Tibial nerve (tissue), 4 donors: ENCODE measurements at regions not wholly inside any gene's neighbourhood (a gene's known extent, or its start where the extent isn't known, plus 50 kb on each side); places are given as distances from the start of the nearest gene placed in this dataset.
"Not testable (repeated sequence)": the region's sequence is repeated elsewhere in the genome, so short reads cannot be mapped to it uniquely, and the experiment has no call there.

ENCODE experiments used
- DNase-seq, 2 donors: peaks; one replicate each; pipeline ENCODE4 v3.0.0-alpha.2; 2019; ENCODE audit warnings: low spot score in 2 of 2
- H3K27ac ChIP-seq, 4 donors: fragments of 200-600 bp; sonication (generic) in 3 of 4; one replicate each; pipeline ENCODE4 v1.5.1; 2017 to 2019; ENCODE audit warnings: mild to moderate bottlenecking in 1 of 4
- H3K27me3 ChIP-seq, 2 donors: fragments of 200-600 bp; sonication (generic) in 1 of 2; one replicate each; pipeline versions ENCODE4 v1.5.1 to v1.6.0; 2017 to 2019
- H3K36me3 ChIP-seq, 3 donors: fragments of 200-600 bp; sonication (generic); one replicate each; pipeline ENCODE4 v1.5.1; 2018 to 2019
- H3K4me1 ChIP-seq, 4 donors: fragments of 200-600 bp; sonication (generic) in 3 of 4; one replicate each; pipeline ENCODE4 v1.5.1; 2017 to 2019
- H3K4me3 ChIP-seq, 4 donors: fragments of 200-600 bp; sonication (generic) in 3 of 4; one replicate each; pipeline ENCODE4 v1.5.1; 2017 to 2019; ENCODE audit warnings: mild to moderate bottlenecking in 1 of 4, moderate library complexity in 1 of 4
- H3K9me3 ChIP-seq, 4 donors: fragments of 200-600 bp; sonication (generic) in 3 of 4; one replicate each; pipeline ENCODE4 v1.5.1; 2017 to 2019
- EP300 ChIP-seq, 2 donors: sonication (generic); formaldehyde crosslinking; IDR thresholded peaks; one replicate each; pipeline ENCODE4 v1.6.1; 2017; ENCODE audit warnings: antibody characterized with exemption in 2 of 2, mild to moderate bottlenecking in 1 of 2
- POLR2A ChIP-seq, 2 donors: fragments of 450-650 bp; IDR thresholded peaks; one replicate each; pipeline ENCODE4 v1.6.1; 2017; ENCODE audit warnings: antibody characterized with exemption in 2 of 2, mild to moderate bottlenecking in 2 of 2, moderate library complexity in 2 of 2
- WGBS, 2 donors: methylation state at CpG; one replicate each; pipeline ENCODE4 v1.1.5; 2018; 5-methylcytosine and 5-hydroxymethylcytosine counted together
- TF ChIP-seq, protein P1 (sequence below), 5 experiments: fragments of 200-600 bp in 3 of 5; fragments of 450-650 bp in 2 of 5; sonication (generic) in 3 of 5; IDR thresholded peaks; one replicate each; pipeline ENCODE4 v1.5.1; 2016 to 2019; ENCODE audit warnings: antibody characterized with exemption in 5 of 5, mild to moderate bottlenecking in 3 of 5, moderate library complexity in 2 of 5

DNA sequence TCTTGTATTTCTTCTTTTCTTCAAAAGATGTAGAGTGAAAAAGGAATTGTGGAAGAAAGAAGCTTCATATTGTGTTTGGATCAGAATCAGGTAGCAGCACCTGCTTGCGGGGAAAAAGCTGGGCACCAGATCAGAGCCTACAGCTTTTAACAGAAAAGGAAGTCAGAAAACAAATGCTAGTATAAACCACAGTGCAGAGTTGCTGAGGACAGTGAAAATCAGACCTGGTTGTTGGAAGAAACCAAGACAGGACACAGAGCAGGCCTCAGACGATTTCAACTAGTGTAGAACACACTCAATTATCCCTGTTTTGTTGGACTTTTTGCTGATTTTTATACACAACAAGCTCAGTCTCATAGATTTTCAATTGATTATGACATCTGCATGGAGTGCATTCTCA lies 221.4 kb downstream of the PTN start:
- no peak overlapping the region for H3K4me3 ChIP-seq
- 84 to 86% methylated on average over 2 of the region's 2 CpGs for WGBS, 2 donors
- H3K4me1 ChIP-seq = no peaks in the 10 kb centered on the region
- no peaks in the 10 kb centered on the region for H3K27me3 ChIP-seq
- H3K27ac ChIP-seq = no peak overlapping the region
- H3K9me3 ChIP-seq = no peaks in the 10 kb centered on the region
- DNase-seq = no peak
- TF ChIP-seq, protein P1, sequence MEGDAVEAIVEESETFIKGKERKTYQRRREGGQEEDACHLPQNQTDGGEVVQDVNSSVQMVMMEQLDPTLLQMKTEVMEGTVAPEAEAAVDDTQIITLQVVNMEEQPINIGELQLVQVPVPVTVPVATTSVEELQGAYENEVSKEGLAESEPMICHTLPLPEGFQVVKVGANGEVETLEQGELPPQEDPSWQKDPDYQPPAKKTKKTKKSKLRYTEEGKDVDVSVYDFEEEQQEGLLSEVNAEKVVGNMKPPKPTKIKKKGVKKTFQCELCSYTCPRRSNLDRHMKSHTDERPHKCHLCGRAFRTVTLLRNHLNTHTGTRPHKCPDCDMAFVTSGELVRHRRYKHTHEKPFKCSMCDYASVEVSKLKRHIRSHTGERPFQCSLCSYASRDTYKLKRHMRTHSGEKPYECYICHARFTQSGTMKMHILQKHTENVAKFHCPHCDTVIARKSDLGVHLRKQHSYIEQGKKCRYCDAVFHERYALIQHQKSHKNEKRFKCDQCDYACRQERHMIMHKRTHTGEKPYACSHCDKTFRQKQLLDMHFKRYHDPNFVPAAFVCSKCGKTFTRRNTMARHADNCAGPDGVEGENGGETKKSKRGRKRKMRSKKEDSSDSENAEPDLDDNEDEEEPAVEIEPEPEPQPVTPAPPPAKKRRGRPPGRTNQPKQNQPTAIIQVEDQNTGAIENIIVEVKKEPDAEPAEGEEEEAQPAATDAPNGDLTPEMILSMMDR (IDR thresholded peaks at IDR 0.05) = no peak
- no peak for TF ChIP-seq POLR2A (IDR thresholded peaks at IDR 0.05)
- TF ChIP-seq EP300 (IDR thresholded peaks at IDR 0.05) = no peak
- no peaks in the 10 kb centered on the region for H3K36me3 ChIP-seq

DNA sequence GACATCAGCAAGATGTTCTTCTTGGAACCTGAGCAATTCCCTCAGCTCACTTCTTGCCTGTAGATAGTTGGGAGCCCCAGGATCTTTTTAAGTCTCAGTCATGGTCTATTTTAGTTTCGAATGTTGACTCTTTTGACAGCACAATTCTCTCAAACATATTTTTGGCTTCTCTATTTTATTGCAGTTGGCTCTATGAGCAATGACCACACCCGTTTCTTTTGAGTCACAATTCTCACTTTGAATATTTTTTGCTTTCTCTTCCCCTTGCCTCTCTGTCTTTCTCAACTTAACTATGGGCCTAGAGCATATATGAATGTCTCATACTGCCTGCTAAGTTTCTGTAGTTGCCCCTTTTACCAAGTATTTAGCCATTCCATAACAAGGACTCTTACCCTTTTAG lies 222.8 kb downstream of the PTN start:
- no peak for TF ChIP-seq EP300 (IDR thresholded peaks at IDR 0.05)
- no peak for TF ChIP-seq POLR2A (IDR thresholded peaks at IDR 0.05)
- TF ChIP-seq, protein P1 (IDR thresholded peaks at IDR 0.05) = no peak
- no peak overlapping the region for H3K27ac ChIP-seq
- no peak for DNase-seq
- H3K9me3 ChIP-seq = no peaks in the 10 kb centered on the region
- H3K4me1 ChIP-seq = no peaks in the 10 kb centered on the region
- WGBS, 2 donors = 61 to 74% methylated on average over 2 of the region's 2 CpGs
- H3K4me3 ChIP-seq = no peak overlapping the region
- no peaks in the 10 kb centered on the region for H3K27me3 ChIP-seq
- no peaks in the 10 kb centered on the region for H3K36me3 ChIP-seq

DNA sequence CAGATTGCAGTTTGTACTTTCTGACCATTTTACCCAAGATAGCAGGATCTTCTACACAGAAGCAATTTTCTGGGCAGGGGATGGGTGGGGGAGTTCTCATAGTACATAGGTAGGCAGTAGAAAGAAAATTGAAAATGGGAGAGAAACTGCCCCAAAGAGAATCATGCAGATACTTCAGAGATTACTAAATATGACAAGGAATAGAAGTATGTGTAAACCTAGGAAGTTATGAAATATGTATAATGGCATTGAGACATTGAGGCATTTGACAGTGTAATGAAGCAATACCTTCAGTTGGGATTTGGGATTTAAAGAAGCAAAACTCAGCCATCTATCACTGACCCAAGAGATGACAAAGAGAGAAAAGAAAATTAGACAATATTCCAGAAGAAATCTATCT lies 233.0 kb downstream of the PTN start:
- Histone ChIP-seq H3K9me3 (peaks cover 0 to 6% (median 0%) of the 10 kb centered on the region in 4 donors), H3K27ac (no peak overlapping the region), H3K4me1 (no peaks in the 10 kb centered on the region), H3K4me3 (no peak overlapping the region), H3K36me3 (no peaks in the 10 kb centered on the region), H3K27me3 (no peaks in the 10 kb centered on the region)
- TF ChIP-seq, protein P1 (IDR thresholded peaks at IDR 0.05) = no peak
- TF ChIP-seq EP300 (IDR thresholded peaks at IDR 0.05) (no peak), POLR2A (IDR thresholded peaks at IDR 0.05) (no peak)
- DNase-seq = no peak

DNA sequence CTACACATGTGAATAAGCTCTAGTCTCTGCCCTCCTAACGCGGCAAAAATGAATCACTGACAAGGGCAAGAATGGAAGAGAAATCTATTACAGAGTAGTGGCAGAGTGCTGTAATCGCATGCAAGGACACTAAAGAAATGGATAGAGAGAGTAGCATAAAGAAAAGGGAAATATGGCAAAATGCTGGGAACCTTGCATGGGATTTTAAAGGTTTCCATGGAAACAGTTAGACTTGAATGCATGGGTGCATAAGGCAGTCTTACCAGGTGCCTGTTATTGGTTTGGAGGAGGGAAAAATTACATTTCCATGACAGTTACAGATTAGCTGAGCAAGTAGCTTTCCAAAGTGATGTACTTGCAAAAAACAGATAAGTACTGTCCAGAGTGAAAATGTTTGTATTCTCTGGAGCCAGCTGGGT lies 233.4 kb downstream of the PTN start:
- Histone ChIP-seq H3K36me3 (no peaks in the 10 kb centered on the region), H3K4me3 (no peak overlapping the region), H3K27ac (no peak overlapping the region), H3K9me3 (peaks cover 0 to 6% (median 0%) of the 10 kb centered on the region in 4 donors), H3K27me3 (no peaks in the 10 kb centered on the region), H3K4me1 (no peaks in the 10 kb centered on the region)
- no peak for DNase-seq
- WGBS, 2 donors = 74 to 78% methylated on average over 3 of the region's 3 CpGs
- TF ChIP-seq POLR2A (IDR thresholded peaks at IDR 0.05) (no peak), EP300 (IDR thresholded peaks at IDR 0.05) (no peak)
- TF ChIP-seq, protein P1 (IDR thresholded peaks at IDR 0.05) = no peak

DNA sequence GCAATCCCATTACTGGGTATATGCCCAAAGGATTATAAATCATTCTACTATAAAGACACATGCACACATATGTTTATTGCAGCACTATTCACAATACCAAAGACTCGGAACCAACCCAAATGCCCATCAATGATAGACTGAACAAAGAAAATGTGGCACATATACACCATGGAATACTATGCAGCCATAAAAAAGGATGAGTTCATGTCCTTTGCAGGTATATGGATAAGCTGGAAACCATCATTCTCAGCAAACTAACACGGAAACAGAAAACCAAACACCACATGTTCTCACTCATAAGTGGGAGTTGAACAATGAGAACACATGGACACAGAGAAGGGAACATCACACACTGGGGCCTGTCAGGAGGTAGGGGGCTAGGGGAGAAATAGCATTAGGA lies 235.7 kb downstream of the PTN start:
- not testable (repeated sequence) for H3K36me3 ChIP-seq, H3K27ac ChIP-seq, H3K27me3 ChIP-seq, DNase-seq, H3K4me1 ChIP-seq, H3K4me3 ChIP-seq, H3K9me3 ChIP-seq
- WGBS, 2 donors = 81 to 89% methylated on average over 2 of the region's 2 CpGs

DNA sequence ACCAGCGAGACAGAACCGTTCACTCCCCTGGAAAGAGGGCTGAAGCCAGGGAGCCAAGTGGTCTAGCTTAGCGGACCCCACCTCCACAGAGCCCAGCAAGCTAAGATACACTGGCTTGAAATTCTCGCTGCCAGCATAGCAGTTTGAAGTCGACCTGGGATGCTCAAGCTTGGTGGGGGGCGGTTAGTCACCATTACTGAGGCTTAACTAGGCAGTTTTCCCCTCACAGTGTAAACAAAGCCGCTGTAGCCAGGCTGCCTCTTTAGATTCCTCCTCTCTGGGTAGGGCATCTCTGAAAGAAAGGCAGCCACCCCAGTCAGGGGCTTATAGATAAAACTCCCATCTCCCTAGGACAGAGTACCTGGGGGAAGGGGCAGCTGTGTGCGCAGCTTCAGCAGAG lies 235.1 kb downstream of the CHRM2 start:
- not testable (repeated sequence) for H3K27ac ChIP-seq, H3K4me3 ChIP-seq, H3K9me3 ChIP-seq, H3K36me3 ChIP-seq, H3K27me3 ChIP-seq, DNase-seq, H3K4me1 ChIP-seq
- 77 to 88% methylated on average over 8 of the region's 8 CpGs for WGBS, 2 donors
